ENCODE measurements at regions not wholly inside any gene's neighbourhood (a gene's known extent, or its start where the extent isn't known, plus 50 kb on each side); places are given as distances from the start of the nearest gene placed in this dataset.

- DNase-seq (ENCODE audit: low read depth, low spot score), result no peak
Observed at GRCh38 chr22:47573141-47573540, 810.7 kb downstream of the TBC1D22A start.

- no peak for DNase-seq (ENCODE audit: low read depth, low spot score)
Observed at GRCh38 chr22:47572443-47572842, 810.0 kb downstream of the TBC1D22A start.

- DNase-seq (ENCODE audit: low read depth, low spot score), result no peak
Observed at GRCh38 chr22:47571616-47572015, 809.2 kb downstream of the TBC1D22A start.

- DNase-seq (ENCODE audit: low read depth, low spot score), result no peak
Observed at GRCh38 chr22:47570851-47571250, 808.4 kb downstream of the TBC1D22A start.

- no peak for DNase-seq (ENCODE audit: low read depth, low spot score)
Observed at GRCh38 chr22:47570300-47570685, 807.8 kb downstream of the TBC1D22A start.

- DNase-seq (ENCODE audit: low read depth, low spot score), result no peak
Observed at GRCh38 chr22:47569389-47570299, 807.2 kb downstream of the TBC1D22A start.

GRCh38 chr22:47568700-47569099 lies 806.2 kb downstream of the TBC1D22A start:
- no peak for DNase-seq (ENCODE audit: low read depth, low spot score)

GRCh38 chr22:47567126-47568090 lies 805.0 kb downstream of the TBC1D22A start:
- DNase-seq (ENCODE audit: low read depth, low spot score), result no peak

- DNase-seq (ENCODE audit: low read depth, low spot score), result no peak
Observed at GRCh38 chr22:47566491-47566890, 804.0 kb downstream of the TBC1D22A start.

GRCh38 chr22:47565607-47566006 lies 803.2 kb downstream of the TBC1D22A start:
- DNase-seq (ENCODE audit: low read depth, low spot score), result no peak

GRCh38 chr22:47564651-47565434 lies 802.4 kb downstream of the TBC1D22A start:
- no peak for DNase-seq (ENCODE audit: low read depth, low spot score)

GRCh38 chr22:47564158-47564450 lies 801.7 kb downstream of the TBC1D22A start:
- DNase-seq (ENCODE audit: low read depth, low spot score), result no peak

GRCh38 chr22:47563406-47564157 lies 801.1 kb downstream of the TBC1D22A start:
- DNase-seq (ENCODE audit: low read depth, low spot score), result no peak

GRCh38 chr22:47561766-47562165 lies 799.3 kb downstream of the TBC1D22A start:
- DNase-seq (ENCODE audit: low read depth, low spot score), result no peak

- DNase-seq (ENCODE audit: low read depth, low spot score), result no peak
Observed at GRCh38 chr22:47561115-47561675, 798.7 kb downstream of the TBC1D22A start.

- DNase-seq (ENCODE audit: low read depth, low spot score), result no peak
Observed at GRCh38 chr22:47558828-47559700, 796.6 kb downstream of the TBC1D22A start.

- no peak for DNase-seq (ENCODE audit: low read depth, low spot score)
Observed at GRCh38 chr22:47556473-47556872, 794.0 kb downstream of the TBC1D22A start.

GRCh38 chr22:47553436-47553835 lies 791.0 kb downstream of the TBC1D22A start:
- no peak for DNase-seq (ENCODE audit: low read depth, low spot score)

GRCh38 chr22:47552541-47553205 lies 790.2 kb downstream of the TBC1D22A start:
- DNase-seq (ENCODE audit: low read depth, low spot score), result no peak
